CD8-positive, alpha-beta memory T cell (primary cell): ENCODE measurements at regions not wholly inside any gene's neighbourhood (a gene's known extent, or its start where the extent isn't known, plus 50 kb on each side); places are given as distances from the start of the nearest gene placed in this dataset.
"Not testable (repeated sequence)": the region's sequence is repeated elsewhere in the genome, so short reads cannot be mapped to it uniquely, and the experiment has no call there.

Source experiments
- CTCF ChIA-PET: fragments of 350-600 bp; sonication (Branson Sonifier 250); formaldehyde crosslinking; loops from one replicate; lab custom pipeline; 2021; ENCODE audit warnings: antibody characterized with exemption; lab: Charles Lee
- POLR2A ChIA-PET: fragments of 350-600 bp; sonication (Branson Sonifier 250); formaldehyde crosslinking; loops from one replicate; lab custom pipeline; 2021; ENCODE audit warnings: antibody characterized with exemption; lab: Charles Lee
- DNase-seq, 5 donors: peaks; one replicate each; pipeline versions ENCODE4 v3.0.0 to v3.0.0-alpha.2; 2020 to 2022; ENCODE audit warnings: mixed read lengths in 1 of 5
- H3K27ac ChIP-seq: one replicate; pipeline ENCODE4 v1.7.0; 2013; ENCODE audit warnings: low read depth, mild to moderate bottlenecking, low read length, moderate library complexity
- H3K27me3 ChIP-seq: 2 replicates; pipeline ENCODE4 v1.7.0; 2013; ENCODE audit warnings: low read length, mild to moderate bottlenecking; ENCODE audit not compliant: insufficient read depth, poor library complexity, severe bottlenecking
- H3K36me3 ChIP-seq: 2 replicates; pipeline ENCODE4 v1.7.0; 2013; ENCODE audit warnings: mild to moderate bottlenecking, low read length, moderate library complexity; ENCODE audit not compliant: insufficient read depth
- H3K4me1 ChIP-seq: 2 replicates; pipeline ENCODE4 v1.7.0; 2013; ENCODE audit warnings: mild to moderate bottlenecking, low read length, moderate library complexity; ENCODE audit not compliant: insufficient read depth
- H3K4me3 ChIP-seq: 2 replicates; pipeline ENCODE4 v1.7.0; 2013; ENCODE audit warnings: mild to moderate bottlenecking, low read length
- H3K9me3 ChIP-seq: 2 replicates; pipeline ENCODE4 v1.7.0; 2013; ENCODE audit warnings: mild to moderate bottlenecking, low read length
- H3K27ac Mint-ChIP-seq, 8 donors: one replicate each; pipeline ENCODE4 v1.8.0; 2020 to 2021; ENCODE audit warnings: mixed read lengths in 8 of 8, mild to moderate bottlenecking in 6 of 8, inconsistent platforms in 3 of 8, moderate library complexity in 3 of 8
- H3K27me3 Mint-ChIP-seq, 2 donors: one replicate each; pipeline ENCODE4 v1.8.0; 2020 to 2021; ENCODE audit warnings: mixed read lengths in 2 of 2, mild to moderate bottlenecking in 1 of 2, moderate library complexity in 1 of 2
- H3K36me3 Mint-ChIP-seq, 3 donors: one replicate each; pipeline ENCODE4 v1.8.0; 2020 to 2021; ENCODE audit warnings: mixed read lengths in 3 of 3, inconsistent platforms in 1 of 3, mild to moderate bottlenecking in 1 of 3
- H3K4me1 Mint-ChIP-seq, 3 donors: one replicate each; pipeline ENCODE4 v1.8.0; 2020 to 2021; ENCODE audit warnings: mixed read lengths in 3 of 3, inconsistent platforms in 1 of 3, mild to moderate bottlenecking in 1 of 3
- H3K4me3 Mint-ChIP-seq, 7 donors: one replicate each; pipeline ENCODE4 v1.8.0; 2020 to 2021; ENCODE audit warnings: mixed read lengths in 7 of 7, mild to moderate bottlenecking in 6 of 7, moderate library complexity in 4 of 7, inconsistent platforms in 2 of 7
- H3K9me3 Mint-ChIP-seq, 5 donors: one replicate each; pipeline ENCODE4 v1.8.0; 2020 to 2022; ENCODE audit warnings: mixed read lengths in 5 of 5, mild to moderate bottlenecking in 3 of 5, moderate library complexity in 2 of 5, inconsistent platforms in 1 of 5

DNA sequence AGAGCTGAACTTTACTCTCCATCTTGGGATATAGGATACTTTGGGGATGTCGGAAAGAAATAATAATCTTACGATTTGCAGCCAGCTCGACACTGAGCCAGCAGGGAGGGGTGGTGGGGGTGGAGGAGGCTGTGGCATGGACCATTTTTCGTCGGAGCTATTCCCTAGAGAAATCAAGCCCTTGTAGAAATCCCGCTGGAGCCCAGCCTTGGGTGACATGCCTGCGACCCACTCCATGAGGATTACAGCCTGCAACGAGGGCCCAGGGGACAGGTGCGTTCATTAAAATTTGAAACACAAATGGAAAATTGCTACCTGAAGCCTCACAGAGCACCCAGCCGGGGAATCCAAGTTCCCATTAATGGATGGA, 82.8 kb upstream of the GSE1 start:
- Mint-ChIP-seq H3K4me3 (no peak overlapping the region), H3K27me3 (peaks cover 0 to 4% of the 10 kb centered on the region in 2 donors), H3K4me1 (no peaks in the 10 kb centered on the region), H3K27ac (no peak overlapping the region), H3K36me3 (no peaks in the 10 kb centered on the region), H3K9me3 (no peaks in the 10 kb centered on the region)
- Histone ChIP-seq H3K4me1 (no peaks in the 10 kb centered on the region), H3K27me3 (no peaks in the 10 kb centered on the region), H3K36me3 (no peaks in the 10 kb centered on the region), H3K4me3 (no peak overlapping the region), H3K27ac (no peak overlapping the region), H3K9me3 (no peaks in the 10 kb centered on the region)
- DNase-seq, result no peak
- ChIA-PET CTCF (interaction anchor here (1.4 to 2.8 kb wide), 5 partner anchors 19 to 86 kb away, joined by 5 to 11 read pairs (median 6); no protein-coding TSS in a partner anchor), POLR2A (interaction anchor here (0.9 kb wide), 1 partner anchor 23 kb away, joined by 3 read pairs; no protein-coding TSS in a partner anchor)

DNA sequence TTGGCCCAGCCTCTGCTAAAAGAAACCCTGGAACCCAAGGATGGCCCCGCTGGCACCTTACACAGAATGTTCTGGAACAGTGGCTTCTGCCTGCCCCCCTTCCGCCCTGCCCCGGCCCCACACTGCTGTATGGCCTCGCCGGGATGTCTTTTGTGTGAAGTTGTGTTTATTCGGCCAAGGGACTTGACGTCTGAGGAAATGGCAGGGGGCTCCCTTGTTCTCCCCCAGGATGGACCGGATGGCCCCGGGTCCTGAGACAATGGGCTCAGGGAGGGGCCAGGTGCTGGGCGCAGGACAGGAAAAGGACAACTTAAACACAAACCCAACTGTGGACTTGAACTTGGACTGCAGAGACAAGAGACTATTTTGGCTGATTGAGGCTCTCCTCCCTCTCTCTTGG, 81.6 kb upstream of the GSE1 start:
- Histone ChIP-seq H3K27ac (no peak overlapping the region), H3K4me3 (no peak overlapping the region), H3K4me1 (no peaks in the 10 kb centered on the region), H3K9me3 (no peaks in the 10 kb centered on the region), H3K36me3 (no peaks in the 10 kb centered on the region), H3K27me3 (no peaks in the 10 kb centered on the region)
- Mint-ChIP-seq H3K27ac (no peak overlapping the region), H3K27me3 (peaks cover 0 to 2% of the 10 kb centered on the region in 2 donors), H3K4me1 (no peaks in the 10 kb centered on the region), H3K9me3 (no peaks in the 10 kb centered on the region), H3K36me3 (no peaks in the 10 kb centered on the region), H3K4me3 (no peak overlapping the region)
- CTCF ChIA-PET, result no interaction called here
- no peak for DNase-seq
- POLR2A ChIA-PET, result no interaction called here

DNA sequence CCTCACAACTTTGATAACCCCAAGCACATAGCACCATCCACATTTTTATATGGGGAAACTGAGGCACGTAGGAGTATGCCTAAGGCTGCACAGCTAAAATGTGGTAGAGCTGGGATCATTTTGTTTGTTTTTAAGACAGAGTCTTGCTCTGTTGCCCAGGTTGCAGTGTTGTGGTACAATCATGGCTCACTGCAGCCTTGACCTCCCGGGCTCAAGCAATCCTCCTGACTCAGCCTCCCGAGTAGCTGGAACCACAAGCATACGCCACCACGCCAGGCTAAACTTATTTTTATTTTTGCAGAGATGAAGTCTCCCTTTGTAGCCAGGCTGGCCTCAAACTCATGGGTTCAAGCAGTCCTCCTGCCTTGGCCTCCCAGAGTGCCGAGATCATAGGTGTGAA, 81.0 kb upstream of the GSE1 start:
- CTCF ChIA-PET, result no interaction called here
- Mint-ChIP-seq H3K9me3 (no peaks in the 10 kb centered on the region), H3K4me3 (no peak overlapping the region), H3K4me1 (no peaks in the 10 kb centered on the region), H3K27me3 (no peaks in the 10 kb centered on the region), H3K27ac (peak overlapping the region in 1 of 8 donors; percentile 65), H3K36me3 (no peaks in the 10 kb centered on the region)
- no peak overlapping the region for H3K4me3 ChIP-seq
- no peaks in the 10 kb centered on the region for H3K4me1 ChIP-seq
- H3K27me3 ChIP-seq, result no peaks in the 10 kb centered on the region
- POLR2A ChIA-PET, result no interaction called here
- no peak for DNase-seq
- H3K9me3 ChIP-seq, result no peaks in the 10 kb centered on the region
- H3K36me3 ChIP-seq, result no peaks in the 10 kb centered on the region
- no peak overlapping the region for H3K27ac ChIP-seq

GRCh38 chr16:85533593-85533992, 79.5 kb upstream of the GSE1 start:
- H3K9me3 Mint-ChIP-seq, H3K9me3 ChIP-seq, H3K4me1 ChIP-seq, H3K36me3 ChIP-seq, H3K27ac Mint-ChIP-seq, DNase-seq, H3K27ac ChIP-seq, H3K27me3 Mint-ChIP-seq, H3K36me3 Mint-ChIP-seq, H3K4me1 Mint-ChIP-seq, CTCF ChIA-PET, H3K4me3 ChIP-seq, H3K4me3 Mint-ChIP-seq, H3K27me3 ChIP-seq, POLR2A ChIA-PET: not testable (repeated sequence)

DNA sequence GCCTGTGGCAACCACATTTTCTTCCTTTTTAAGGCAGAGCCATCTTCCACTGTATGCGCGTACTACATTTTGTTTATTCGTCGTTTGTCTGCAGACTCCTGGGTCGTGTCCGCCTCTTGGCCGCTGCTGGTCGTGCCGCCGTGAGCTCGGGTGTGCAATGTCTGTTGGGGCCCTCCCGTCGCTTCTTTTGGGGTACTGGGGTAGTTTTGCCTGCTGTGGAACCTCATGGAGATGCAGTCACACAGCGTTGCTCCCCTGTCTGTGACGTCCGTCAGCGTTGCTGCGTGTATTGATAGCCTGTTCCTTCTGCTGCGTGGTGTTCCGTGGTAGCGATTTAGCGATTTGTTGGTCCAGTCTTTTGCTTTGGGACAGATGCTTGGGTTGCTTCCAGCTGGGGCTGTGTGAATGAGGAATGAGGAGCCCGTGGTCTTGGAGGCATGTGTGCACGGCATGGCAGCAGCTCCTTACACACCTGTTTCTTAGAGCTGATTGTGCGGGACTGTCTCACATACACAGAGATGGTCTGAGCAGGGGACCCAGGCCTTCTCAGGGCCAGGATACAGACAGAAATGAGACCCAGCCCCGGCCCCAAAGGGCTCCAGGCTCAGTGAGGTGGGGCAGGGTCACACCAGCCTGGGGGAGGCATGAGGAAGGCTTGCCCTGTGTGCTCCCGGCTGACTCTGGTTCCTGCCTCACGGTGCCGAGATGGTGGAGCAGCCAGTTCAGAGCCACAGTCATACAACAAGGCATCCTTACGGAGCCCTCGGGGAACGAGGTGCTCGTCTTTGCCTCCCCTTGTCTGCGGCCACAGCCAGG, 78.4 kb upstream of the GSE1 start:
- CTCF ChIA-PET, result no interaction called here
- H3K4me1 ChIP-seq, result no peaks in the 10 kb centered on the region
- no peak overlapping the region for H3K4me3 Mint-ChIP-seq

GRCh38 chr16:85535352-85536072, 77.6 kb upstream of the GSE1 start:
- DNase-seq, result no peak
- no peaks in the 10 kb centered on the region for H3K27me3 Mint-ChIP-seq
- peak overlapping the region; percentile 87 for H3K27ac ChIP-seq
- no peak overlapping the region for H3K4me3 ChIP-seq
- peaks cover 2 to 12% (median 3%) of the 10 kb centered on the region in 5 donors for H3K9me3 Mint-ChIP-seq
- POLR2A ChIA-PET, result no interaction called here
- H3K4me1 ChIP-seq, result no peaks in the 10 kb centered on the region
- no peak overlapping the region for H3K27ac Mint-ChIP-seq
- CTCF ChIA-PET, result interaction anchor here (0.8 kb wide), 1 partner anchor 225 kb away, joined by 3 read pairs; no protein-coding TSS in a partner anchor
- peaks cover 0 to 5% (median 0%) of the 10 kb centered on the region in 3 donors for H3K36me3 Mint-ChIP-seq
- H3K27me3 ChIP-seq, result no peaks in the 10 kb centered on the region
- H3K9me3 ChIP-seq, result no peaks in the 10 kb centered on the region
- H3K36me3 ChIP-seq, result no peaks in the 10 kb centered on the region
- H3K4me3 Mint-ChIP-seq, result no peak overlapping the region
- H3K4me1 Mint-ChIP-seq, result no peaks in the 10 kb centered on the region

More for the DNA sequence above, 78.4 kb upstream of the GSE1 start:
- Histone ChIP-seq H3K36me3 (no peaks in the 10 kb centered on the region), H3K27ac (peak overlapping the region; percentile 87), H3K9me3 (no peaks in the 10 kb centered on the region), H3K4me3 (no peak overlapping the region), H3K27me3 (no peaks in the 10 kb centered on the region)
- Mint-ChIP-seq H3K27me3 (no peaks in the 10 kb centered on the region), H3K4me1 (no peaks in the 10 kb centered on the region), H3K27ac (peak overlapping the region in 1 of 8 donors; percentile 73), H3K36me3 (peaks cover 0 to 2% (median 0%) of the 10 kb centered on the region in 3 donors), H3K9me3 (peaks cover 0 to 7% (median 3%) of the 10 kb centered on the region in 5 donors)
- no peak for DNase-seq
- POLR2A ChIA-PET, result no interaction called here

DNA sequence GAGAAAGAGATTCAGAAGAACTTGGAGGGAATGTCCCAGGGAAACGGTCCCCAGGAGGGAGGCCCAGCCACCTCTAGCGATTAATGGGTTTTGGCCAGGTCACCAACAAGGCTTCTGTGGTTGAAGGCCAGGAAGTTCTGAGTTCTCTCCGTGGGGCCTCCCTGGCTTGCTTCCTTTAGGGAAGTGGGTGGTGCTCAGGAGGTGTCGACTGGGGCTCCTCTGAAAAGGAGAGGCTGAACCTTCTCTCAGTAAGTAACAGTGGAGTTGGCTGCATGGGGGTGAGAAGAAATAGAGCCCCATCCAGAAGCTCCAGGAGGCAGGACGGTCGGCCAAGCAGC, 77.1 kb upstream of the GSE1 start:
- DNase-seq, result no peak
- H3K27me3 Mint-ChIP-seq, result no peaks in the 10 kb centered on the region
- peak overlapping the region in 1 of 8 donors; percentile 38 for H3K27ac Mint-ChIP-seq
- ChIA-PET CTCF (interaction anchor here (0.8 kb wide), 1 partner anchor 224 kb away, joined by 3 read pairs; no protein-coding TSS in a partner anchor), POLR2A (no interaction called here)
- H3K9me3 Mint-ChIP-seq, result peaks cover 2 to 12% (median 3%) of the 10 kb centered on the region in 5 donors
- Histone ChIP-seq H3K4me1 (no peaks in the 10 kb centered on the region), H3K36me3 (no peaks in the 10 kb centered on the region), H3K27me3 (no peaks in the 10 kb centered on the region), H3K4me3 (no peak overlapping the region), H3K9me3 (no peaks in the 10 kb centered on the region), H3K27ac (peak overlapping the region; percentile 86)
- H3K4me3 Mint-ChIP-seq, result no peak overlapping the region
- H3K4me1 Mint-ChIP-seq, result no peaks in the 10 kb centered on the region
- H3K36me3 Mint-ChIP-seq, result peaks cover 0 to 5% (median 0%) of the 10 kb centered on the region in 3 donors
